Activated naive CD4-positive, alpha-beta T cell treated with Interleukin-2 at 50 U/mL for 16 hours (primary cell): ENCODE measurements at regions not wholly inside any gene's neighbourhood (a gene's known extent, or its start where the extent isn't known, plus 50 kb on each side); places are given as distances from the start of the nearest gene placed in this dataset.

Source experiments
- DNase-seq: peaks from one replicate; pipeline ENCODE4 v3.0.0-alpha.2; 2020

DNA sequence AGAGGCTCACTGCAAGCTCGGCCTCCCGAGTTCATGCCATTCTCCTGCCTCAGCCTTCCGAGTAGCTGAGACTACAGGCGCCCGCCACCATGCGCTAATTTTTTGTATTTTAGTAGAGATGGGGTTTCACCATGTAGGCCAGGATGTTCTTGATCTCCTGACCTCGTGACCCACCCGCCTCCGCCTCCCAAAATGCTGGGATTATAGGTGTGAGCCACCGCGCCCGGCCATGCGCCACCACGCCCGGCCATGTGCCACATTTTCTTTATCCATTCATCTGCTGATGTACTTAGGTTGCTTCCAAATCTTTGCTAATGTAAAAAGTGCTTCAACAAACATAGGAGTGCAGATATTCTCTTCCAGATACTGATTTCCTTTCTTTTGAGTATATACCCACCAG, 408.6 kb downstream of the CAAP1 start:
- DNase-seq: no peak

GRCh38 chr9:26477963-26478362, 414.6 kb downstream of the CAAP1 start:
- DNase-seq: no peak

GRCh38 chr9:26471261-26471660, 421.3 kb downstream of the CAAP1 start:
- no peak for DNase-seq

GRCh38 chr9:26470284-26470683, 422.3 kb downstream of the CAAP1 start:
- no peak for DNase-seq

GRCh38 chr9:26463837-26464236, 428.8 kb downstream of the CAAP1 start:
- DNase-seq: no peak

DNA sequence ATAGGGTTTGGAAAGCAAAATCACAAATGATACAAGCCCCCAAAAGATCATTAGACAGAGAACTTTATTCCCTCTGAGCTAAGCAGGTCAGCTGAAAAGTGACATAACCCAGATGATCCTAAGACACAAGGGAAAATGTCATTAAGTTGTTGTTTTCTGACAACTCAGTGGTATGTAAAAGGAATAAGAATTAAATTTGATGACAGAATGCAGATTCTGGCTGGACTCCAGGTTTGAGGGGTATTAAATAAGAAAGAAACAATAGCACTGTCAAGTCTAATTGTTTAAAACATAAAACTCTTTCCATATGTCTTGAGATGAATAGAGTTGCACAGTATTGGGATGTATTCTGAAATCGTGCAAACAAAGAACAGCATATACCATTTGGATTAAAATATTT, 429.9 kb downstream of the CAAP1 start:
- no peak for DNase-seq

DNA sequence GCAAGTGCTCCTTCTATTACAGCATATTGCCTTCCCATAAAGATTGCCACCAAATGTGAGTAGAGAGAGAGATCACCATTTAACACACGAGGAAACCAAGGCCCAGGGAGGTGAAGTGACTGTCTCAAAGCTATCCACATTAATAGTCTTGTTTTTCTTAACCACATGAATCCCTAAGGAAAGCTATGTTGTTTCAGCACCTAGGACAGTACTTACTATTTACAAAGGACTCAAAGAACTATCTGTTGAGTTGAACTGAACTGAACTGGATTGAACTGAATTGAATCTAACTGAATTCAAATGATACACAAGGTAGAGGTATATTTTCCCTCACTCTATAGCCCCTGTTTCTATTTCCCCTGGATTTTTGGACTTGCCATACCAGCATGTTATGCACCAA, 430.4 kb downstream of the CAAP1 start:
- no peak for DNase-seq

DNA sequence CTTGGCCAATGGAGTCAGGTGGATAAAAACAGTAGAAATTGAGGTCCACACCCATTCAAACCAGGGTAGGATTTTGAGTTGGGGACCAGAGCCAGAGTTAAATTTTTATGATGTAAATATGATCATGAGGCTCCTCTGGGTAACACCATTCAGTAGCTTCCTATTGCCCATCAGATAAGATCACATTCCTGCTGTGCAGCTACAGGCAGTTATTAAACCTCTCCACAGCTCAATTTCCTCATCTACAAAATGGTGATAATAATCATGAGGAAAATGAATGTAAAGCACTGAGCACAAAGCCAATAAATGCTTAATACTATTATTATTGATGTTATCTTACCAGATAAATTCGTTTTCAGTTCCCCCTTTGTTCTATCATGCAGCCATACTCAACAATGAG, 432.0 kb downstream of the CAAP1 start:
- DNase-seq: no peak

- no peak for DNase-seq
Observed at GRCh38 chr9:26459959-26460358, 432.6 kb downstream of the CAAP1 start.

GRCh38 chr9:26458054-26458453, 434.5 kb downstream of the CAAP1 start:
- DNase-seq: no peak

GRCh38 chr9:26457151-26457550, 435.5 kb downstream of the CAAP1 start:
- no peak for DNase-seq

DNA sequence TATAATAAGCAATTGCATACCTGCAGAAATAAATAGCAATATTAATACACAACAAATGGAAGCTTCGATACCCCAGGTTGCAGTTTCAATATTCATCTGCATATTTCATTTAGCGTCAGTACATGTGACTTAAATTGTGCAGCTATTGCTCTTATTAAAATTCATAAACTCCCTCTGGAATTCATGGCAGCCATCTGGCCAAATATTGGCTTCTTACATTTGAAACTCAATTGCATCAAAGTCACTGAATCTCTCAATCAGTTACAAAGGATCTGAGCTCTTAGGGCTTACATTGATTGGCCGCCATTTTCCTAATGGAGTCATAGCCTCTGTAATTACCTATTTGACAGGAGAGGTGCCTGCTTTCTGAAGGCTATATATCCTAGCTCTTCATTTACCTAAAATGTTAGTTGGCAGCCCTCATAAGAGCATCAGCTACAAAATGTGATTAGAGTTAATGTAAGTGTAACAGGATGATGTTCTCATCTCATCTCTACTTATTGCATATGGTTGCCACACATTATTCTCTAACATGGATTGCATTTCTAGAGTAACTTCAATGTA, 453.5 kb downstream of the CAAP1 start:
- DNase-seq: no peak

DNA sequence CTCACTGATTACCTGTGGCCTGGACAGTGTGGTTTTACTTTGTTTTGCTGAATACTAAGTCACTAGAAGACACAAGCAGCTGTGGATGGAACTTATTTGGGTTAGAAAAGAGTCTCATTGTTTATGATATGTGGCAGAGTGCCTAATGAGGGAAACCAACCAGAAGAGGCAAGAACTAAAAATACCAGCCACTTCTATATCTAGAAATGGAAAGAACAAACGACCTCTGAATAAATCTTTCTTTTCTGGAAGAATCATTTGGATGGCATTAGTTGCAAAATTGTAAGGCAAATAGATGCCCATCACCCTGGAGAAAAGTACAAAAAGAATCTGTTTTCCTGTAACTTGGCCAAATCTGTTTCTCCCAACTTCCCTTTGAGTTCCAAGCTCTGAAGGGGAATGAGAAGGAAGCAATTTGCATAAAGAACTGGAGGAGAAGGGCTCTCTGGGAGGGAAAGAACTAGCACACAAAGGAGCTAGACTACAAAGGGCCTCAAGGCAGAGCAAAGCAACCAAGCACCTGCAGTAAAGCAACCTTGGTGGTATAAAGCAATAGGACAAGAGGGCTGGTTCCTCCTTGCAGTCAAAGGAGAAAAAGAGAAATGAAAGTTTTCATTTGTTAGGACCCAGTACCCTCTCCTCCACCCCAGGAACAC, 455.4 kb downstream of the CAAP1 start:
- no peak for DNase-seq

- no peak for DNase-seq
Observed at GRCh38 chr9:26426551-26427131, 466.0 kb downstream of the CAAP1 start.

- no peak for DNase-seq
Observed at GRCh38 chr9:26418480-26418879, 474.1 kb downstream of the CAAP1 start.

- no peak for DNase-seq
Observed at GRCh38 chr9:26415528-26415927, 477.1 kb downstream of the CAAP1 start.

- no peak for DNase-seq
Observed at GRCh38 chr9:26413611-26414010, 479.0 kb downstream of the CAAP1 start.

- no peak for DNase-seq
Observed at GRCh38 chr9:26412446-26412845, 480.2 kb downstream of the CAAP1 start.

- DNase-seq: no peak
Observed at GRCh38 chr9:26406676-26407075, 485.9 kb downstream of the CAAP1 start.

DNA sequence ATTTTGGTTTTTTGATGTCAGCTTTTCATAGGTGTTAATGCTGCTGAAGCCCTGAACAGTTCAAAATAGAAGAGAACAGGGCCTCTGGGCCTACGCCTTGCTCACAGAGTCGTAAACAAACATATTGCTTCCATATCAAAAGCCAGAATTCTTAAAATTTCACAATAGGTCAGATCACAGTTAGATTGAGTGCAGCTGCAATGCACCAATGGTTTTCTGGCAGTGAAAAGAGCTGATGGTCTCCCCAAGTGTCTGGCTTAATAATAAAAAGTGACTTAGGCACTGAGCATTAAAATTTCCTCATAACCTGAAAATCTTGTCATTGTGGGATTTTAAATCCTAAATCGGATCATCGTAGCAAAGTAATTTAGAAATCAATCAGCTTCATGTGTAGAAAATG, 493.0 kb downstream of the CAAP1 start:
- DNase-seq: no peak

DNA sequence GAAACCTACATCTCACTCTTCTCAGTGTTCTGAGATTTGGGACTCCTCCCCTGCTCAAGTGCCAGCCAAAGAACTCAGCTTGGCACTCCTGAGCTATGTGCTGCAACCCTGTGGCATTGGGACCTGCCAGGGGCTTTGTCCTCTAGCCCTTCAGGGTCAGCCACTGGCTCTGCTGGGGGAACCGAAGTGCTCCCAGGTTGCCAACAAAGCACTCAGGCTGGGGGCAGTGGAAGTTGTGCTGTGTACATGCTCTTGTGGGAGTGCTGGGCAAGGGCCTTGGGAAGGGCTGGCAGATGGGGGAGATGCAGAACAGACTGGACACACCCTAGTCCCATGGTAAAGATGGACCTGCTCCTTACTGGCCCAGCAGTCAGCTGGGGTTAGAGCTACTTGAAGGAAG, 498.6 kb downstream of the CAAP1 start:
- DNase-seq: no peak

DNA sequence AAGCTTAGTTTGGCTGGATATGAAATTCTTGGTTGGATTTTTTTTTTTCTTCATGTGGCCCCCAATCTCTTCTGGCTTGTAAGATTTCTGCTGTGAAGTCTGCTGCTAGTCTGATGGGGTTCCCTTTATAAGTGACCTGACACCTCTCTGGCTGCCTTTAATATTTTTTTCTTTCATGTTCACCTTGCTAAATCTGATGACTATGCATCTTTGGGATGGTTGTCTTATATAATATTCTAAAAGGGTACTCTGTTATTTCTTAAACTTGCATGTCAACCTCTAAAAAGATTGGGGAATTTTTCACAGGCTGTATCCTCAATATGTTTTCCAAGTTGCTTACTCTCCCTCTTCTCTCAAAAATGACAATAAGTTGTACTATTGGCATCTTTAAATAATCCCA, 500.0 kb downstream of the CAAP1 start:
- DNase-seq: no peak

- no peak for DNase-seq
Observed at GRCh38 chr9:26391036-26391435, 501.6 kb downstream of the CAAP1 start.

DNA sequence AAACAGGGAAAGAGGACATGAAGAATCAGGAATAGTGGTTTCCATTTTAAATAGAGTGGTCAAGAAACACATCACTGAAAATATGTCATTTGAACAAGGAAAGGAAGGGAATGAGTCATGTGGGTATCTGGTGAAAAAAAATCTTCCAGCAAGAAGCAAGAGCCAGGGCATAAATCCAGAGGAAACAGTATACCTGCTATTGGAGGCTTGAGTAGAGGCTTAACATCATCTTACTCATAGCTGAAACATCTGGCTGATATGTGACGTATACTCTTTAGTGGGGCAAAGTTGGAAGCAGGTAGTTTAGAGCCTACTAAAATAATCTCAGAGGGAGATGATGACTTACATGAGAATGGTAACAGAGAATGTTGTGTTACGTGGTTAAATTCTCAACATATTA, 517.2 kb downstream of the CAAP1 start:
- no peak for DNase-seq

DNA sequence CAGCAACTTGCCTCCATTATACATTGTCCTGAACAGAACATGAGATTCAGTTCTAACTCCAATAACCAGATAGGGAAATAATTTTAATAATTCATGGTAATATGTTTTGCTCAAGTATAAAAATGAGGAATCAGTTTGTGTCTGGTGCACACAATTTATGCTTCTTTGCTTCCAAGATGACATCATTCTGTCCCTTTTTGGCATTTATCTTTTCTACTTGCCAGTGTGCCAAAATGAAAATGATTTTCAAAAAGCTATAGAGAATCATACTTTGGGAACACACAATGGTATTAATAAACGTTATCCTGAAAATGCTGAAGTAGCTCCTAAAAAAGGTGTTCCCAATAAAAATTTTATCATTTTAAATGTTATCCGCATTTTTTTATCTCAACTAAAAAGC, 519.0 kb downstream of the CAAP1 start:
- DNase-seq: no peak
